Suprapubic skin (tissue), 4 donors: ENCODE measurements at regions not wholly inside any gene's neighbourhood (a gene's known extent, or its start where the extent isn't known, plus 50 kb on each side); places are given as distances from the start of the nearest gene placed in this dataset.

Source experiments
- CTCF ChIP-seq, 2 donors: fragments of 200-600 bp in 1 of 2; fragments of 450-650 bp in 1 of 2; sonication (generic) in 1 of 2; IDR thresholded peaks; one replicate each; pipeline ENCODE4 v1.5.1; 2016 to 2019; ENCODE audit warnings: antibody characterized with exemption in 2 of 2, mild to moderate bottlenecking in 1 of 2, moderate library complexity in 1 of 2
- POLR2A ChIP-seq, 2 donors: fragments of 450-650 bp; IDR thresholded peaks; one replicate each; pipeline ENCODE4 v1.6.1; 2017; ENCODE audit warnings: antibody characterized with exemption in 2 of 2, mild to moderate bottlenecking in 2 of 2, moderate library complexity in 2 of 2
- POLR2AphosphoS5 ChIP-seq, 3 donors: sonication (generic); formaldehyde crosslinking; IDR thresholded peaks; one replicate each; pipeline ENCODE4 v1.6.1; 2017; ENCODE audit warnings: antibody characterized with exemption in 3 of 3

DNA sequence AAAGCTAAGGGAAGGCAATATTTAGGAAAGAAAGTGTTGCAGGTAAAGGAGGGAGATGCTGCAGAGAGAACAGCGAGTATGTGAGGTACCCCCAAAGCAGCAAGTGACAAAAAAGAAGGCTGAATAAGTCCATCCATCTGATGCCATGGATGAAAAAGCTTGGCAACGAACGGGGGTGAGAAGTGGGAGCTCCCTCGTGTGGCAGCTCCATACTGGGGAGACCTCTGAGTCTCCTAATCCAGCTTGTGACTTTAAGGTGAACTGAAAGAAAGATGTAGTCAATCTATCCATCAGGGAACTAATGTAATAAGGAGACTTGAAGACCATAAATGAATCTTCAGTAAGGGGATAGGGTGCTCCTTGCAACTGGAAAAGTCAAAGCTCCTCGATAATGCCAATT lies 156.6 kb downstream of the OTOR start:
- no peak for TF ChIP-seq CTCF (IDR thresholded peaks at IDR 0.05)
- no peak for TF ChIP-seq POLR2AphosphoS5 (IDR thresholded peaks at IDR 0.05)
- TF ChIP-seq POLR2A (IDR thresholded peaks at IDR 0.05) = no peak
